Keratinocyte (primary cell): ENCODE measurements at regions not wholly inside any gene's neighbourhood (a gene's known extent, or its start where the extent isn't known, plus 50 kb on each side); places are given as distances from the start of the nearest gene placed in this dataset.

Experiments used
- EZH2 ChIP-seq: IDR thresholded peaks from one replicate; pipeline ENCODE4 v1.6.1; 2012; ENCODE audit warnings: inconsistent platforms, mild to moderate bottlenecking, low read length, moderate library complexity
- TF ChIP-seq, protein P1 (sequence below), 3 experiments: IDR thresholded peaks in 1 of 3; conservative IDR thresholded peaks in 1 of 3; optimal IDR thresholded peaks in 1 of 3; 2 replicates in 2 of 3; 3 replicates in 1 of 3; pipeline versions ENCODE3 to v1.5.1; 2011; ENCODE audit warnings: low read length in 3 of 3, mild to moderate bottlenecking in 3 of 3, moderate library complexity in 2 of 3, control low read depth in 1 of 3, inconsistent platforms in 1 of 3; ENCODE audit not compliant: insufficient read depth in 2 of 3; ENCODE audit errors: extremely low read depth in 1 of 3

DNA sequence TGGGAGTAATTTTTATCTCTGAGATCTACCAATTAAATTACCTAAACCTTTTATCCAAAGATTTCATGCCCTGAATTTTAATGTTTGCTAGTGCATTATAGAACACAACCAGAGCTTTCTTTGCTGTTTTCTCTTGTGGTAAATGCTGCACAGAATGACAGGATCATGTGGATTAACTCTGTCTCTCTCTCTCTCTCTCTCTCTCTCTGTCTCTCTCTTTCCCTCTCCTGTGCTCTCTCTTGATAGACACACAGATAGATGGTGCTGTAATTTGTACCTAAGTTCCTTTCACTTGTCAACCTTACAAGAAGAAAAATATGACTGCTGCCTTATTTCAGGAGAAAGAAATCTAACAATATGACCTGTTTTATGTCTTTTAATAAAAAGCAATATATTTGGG, 211.2 kb upstream of the WDFY3 start:
- TF ChIP-seq, protein P1, sequence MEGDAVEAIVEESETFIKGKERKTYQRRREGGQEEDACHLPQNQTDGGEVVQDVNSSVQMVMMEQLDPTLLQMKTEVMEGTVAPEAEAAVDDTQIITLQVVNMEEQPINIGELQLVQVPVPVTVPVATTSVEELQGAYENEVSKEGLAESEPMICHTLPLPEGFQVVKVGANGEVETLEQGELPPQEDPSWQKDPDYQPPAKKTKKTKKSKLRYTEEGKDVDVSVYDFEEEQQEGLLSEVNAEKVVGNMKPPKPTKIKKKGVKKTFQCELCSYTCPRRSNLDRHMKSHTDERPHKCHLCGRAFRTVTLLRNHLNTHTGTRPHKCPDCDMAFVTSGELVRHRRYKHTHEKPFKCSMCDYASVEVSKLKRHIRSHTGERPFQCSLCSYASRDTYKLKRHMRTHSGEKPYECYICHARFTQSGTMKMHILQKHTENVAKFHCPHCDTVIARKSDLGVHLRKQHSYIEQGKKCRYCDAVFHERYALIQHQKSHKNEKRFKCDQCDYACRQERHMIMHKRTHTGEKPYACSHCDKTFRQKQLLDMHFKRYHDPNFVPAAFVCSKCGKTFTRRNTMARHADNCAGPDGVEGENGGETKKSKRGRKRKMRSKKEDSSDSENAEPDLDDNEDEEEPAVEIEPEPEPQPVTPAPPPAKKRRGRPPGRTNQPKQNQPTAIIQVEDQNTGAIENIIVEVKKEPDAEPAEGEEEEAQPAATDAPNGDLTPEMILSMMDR (optimal IDR thresholded peaks at IDR 0.05 in 1 of 3, IDR thresholded peaks at IDR 0.05 in 1 of 3, conservative IDR thresholded peaks at IDR 0.05 in 1 of 3; ENCODE audit: extremely low read depth in 1 of 3, insufficient read depth in 2 of 3, low read length in 3 of 3) = no peak
- TF ChIP-seq EZH2 = no peak
